Anterior cingulate cortex (tissue), 58 donors: ENCODE measurements at regions not wholly inside any gene's neighbourhood (a gene's known extent, or its start where the extent isn't known, plus 50 kb on each side); places are given as distances from the start of the nearest gene placed in this dataset.

ENCODE experiments used
- DNase-seq, 58 donors: peaks; one replicate each; lab custom pipeline; 2025; lab: John Stamatoyannopoulos, UW

DNA sequence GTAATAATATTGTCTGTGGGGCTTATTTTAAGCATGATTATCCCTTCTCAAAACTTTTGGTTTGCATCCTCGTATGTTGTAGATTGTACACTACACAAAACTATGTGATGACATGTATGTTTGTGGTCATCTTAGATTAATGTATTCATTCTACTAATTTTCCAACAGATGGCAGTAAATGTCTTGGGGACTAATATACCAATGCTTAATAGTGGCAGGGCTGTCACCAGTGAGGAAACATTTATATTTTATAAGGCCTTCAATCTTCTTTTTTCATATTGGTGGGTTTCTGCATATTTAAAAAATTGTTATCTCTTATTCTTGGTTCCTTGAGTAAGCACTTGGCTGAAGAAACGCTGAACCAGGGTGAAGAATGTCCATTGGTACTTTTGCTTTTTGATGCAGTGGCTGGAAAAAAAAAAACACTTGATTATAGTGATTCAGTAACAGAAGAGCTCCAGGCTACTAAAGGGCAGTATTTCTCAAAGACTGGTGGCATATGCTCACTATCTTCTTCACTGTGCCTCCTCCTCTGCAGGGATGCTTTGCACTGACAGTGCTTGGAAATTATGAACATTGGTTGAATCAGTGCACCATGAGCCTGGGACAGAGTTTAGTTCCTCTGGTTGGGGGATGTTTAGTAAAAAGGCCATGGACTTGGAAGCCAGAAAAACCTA, 530.3 kb downstream of the RASEF start:
- DNase-seq: no peak

GRCh38 chr9:82535432-82535998, 527.4 kb downstream of the RASEF start:
- no peak for DNase-seq

DNA sequence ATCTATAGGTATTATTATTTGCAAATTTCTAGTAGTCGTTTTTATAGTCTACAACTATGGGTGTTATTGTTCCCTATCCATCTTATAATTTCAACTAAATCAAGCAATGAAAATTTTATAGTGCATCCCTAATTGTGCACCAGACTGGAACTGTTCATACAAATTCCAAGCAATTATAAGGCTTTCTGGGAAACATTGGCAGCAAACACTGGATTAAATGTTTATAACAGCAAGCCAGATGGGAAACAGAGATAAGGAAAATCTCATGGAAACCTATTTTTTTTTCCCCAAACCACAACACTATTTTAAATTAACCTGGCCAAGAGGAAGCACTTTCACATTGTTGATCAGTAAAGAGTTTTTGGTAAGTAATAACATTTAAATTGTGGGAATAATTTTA, 524.3 kb downstream of the RASEF start:
- no peak for DNase-seq

- DNase-seq: no peak
Measured at GRCh38 chr9:82539146-82539545, 523.8 kb downstream of the RASEF start.

- no peak for DNase-seq
Measured at GRCh38 chr9:82539856-82540579, 522.9 kb downstream of the RASEF start.

DNA sequence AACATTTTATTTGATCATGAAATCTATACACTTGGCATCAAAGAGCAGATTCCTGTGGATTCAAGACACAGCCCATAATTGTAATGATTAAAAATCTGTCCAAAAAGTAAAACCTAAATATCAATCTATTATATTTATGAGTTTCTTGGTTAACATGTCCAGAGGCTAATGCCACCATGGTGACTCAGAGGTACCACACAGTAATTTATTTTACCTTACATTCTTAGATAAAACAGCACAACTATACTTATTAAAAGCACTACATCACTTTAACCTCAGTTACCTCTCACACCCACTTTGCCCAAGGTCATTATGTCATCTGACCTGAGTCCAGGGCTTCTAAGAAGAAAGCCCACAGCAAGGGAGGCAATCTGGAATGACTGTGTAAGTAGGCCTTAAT, 519.2 kb downstream of the RASEF start:
- DNase-seq: no peak

DNA sequence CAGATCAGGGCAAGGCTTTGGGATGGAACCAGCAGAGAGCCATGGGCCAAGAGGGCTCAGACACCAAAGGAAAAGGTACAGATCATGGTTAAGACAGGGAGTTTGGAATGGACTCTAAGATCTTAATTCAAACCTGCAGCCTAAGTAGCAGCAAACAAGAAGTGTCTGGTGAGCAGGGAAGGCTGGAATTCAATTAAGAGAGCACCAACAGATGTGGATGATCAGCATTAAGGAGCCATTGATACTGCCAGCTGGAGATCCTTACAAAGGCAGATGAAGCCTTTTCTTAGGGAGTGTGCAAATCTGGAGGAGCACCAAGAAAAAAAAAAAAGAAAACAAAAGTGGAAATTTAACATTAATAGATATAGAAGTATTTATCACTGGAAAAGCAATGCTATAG, 516.8 kb downstream of the RASEF start:
- no peak for DNase-seq

GRCh38 chr9:82547995-82548394, 514.9 kb downstream of the RASEF start:
- DNase-seq: no peak

GRCh38 chr9:82549174-82549821, 513.6 kb downstream of the RASEF start:
- no peak for DNase-seq

DNA sequence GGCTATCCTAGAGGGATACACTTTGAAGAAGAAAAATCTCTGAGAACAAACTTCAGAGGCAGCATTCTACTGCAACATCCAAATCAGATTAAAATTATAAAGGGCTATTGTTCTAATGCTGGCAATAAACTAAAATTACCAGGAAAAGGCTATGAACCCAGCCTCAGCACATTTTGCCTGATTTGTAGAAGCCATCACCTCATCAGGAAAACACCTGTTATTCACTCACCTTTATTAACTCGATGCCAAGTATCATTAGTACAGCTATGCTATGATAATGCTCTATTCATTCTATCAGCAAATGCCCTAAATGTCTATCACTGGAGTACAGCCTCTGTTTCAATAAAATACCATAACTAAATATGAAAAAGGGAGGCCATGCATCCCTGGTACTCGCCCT, 510.2 kb downstream of the RASEF start:
- DNase-seq: no peak

- no peak for DNase-seq
Measured at GRCh38 chr9:82553654-82554366, 509.1 kb downstream of the RASEF start.

DNA sequence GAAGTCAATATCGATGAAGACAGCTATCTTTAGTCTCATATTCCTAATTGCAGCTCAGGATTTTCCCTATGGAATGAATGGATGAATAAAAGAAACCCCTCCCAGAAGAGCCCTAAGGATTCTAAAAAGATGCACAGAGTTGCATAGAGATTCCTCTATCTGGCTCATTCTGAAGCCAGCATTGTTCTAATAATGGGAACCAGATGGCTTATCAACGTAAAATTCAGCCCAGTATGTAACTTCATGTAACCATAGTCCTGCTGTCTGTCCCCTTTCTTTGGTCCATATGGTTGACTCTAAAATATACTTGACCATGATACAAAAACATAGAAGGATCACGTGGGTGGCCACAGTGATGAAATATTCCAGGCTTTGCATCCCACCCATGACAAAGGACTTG, 508.6 kb downstream of the RASEF start:
- no peak for DNase-seq

DNA sequence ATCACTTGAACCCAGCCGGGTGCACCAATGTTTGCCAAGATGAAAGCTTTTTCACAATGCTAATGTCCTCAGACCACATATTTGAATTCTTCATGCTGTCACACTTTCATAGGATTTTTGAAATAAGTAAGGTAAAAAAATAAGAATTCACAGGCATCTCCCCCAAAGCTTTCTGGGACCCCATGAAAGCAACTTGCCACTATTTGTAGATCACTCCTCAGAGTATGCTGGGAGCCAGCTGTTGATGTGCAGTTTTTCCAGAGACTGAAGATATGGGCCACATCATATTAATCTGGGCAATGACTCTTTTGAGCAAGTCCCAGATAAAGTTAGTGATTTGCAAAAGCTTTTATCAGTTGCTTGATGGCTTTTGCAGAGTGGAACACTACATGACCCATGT, 507.9 kb downstream of the RASEF start:
- DNase-seq: no peak

DNA sequence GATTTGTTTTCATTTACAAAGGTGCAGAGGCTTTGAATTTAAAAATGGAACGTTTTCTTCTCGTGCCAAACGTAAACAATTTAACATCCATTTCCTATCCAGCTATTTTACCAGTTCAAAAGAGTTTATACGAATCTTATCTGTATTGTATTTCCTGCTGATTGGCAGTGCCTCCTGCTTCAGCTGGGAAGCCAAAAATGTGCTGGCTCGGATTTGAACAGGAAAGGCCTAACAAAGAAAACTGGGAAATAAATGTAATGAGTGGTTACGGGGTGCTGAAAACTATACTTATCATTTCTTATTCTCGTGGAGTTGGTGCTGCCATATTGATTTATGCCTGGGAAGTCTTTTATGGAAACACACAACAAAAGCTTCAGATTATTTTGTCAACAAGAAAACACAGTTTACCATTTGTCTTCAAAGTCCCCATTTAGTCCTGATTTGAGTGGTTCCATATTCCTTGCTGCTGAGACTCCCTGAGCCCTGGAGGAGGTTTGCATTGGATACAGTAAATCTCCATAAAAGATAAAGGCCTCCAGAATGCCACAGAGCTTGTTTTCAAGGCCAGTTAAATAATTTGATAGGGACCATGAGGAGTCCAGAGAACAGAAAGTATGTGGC, 507.4 kb downstream of the RASEF start:
- no peak for DNase-seq

DNA sequence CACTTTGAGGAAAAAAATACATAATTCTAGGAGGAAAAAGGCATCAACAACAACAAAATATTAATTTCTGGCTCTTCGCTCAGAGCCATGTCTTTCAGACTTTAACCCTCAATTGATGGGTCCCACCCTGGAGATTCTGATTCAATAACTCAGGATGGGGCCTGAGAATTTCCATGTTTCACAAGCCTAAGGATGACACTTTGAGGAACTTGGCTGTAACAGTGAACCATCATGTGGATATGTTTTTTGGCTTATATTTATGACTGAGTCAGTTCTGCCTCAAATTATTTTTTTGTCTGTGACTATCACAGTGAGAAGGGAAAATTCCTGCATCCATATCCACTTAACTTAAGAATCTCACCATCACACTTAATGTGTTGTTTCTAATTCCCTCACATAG, 504.6 kb downstream of the RASEF start:
- no peak for DNase-seq

DNA sequence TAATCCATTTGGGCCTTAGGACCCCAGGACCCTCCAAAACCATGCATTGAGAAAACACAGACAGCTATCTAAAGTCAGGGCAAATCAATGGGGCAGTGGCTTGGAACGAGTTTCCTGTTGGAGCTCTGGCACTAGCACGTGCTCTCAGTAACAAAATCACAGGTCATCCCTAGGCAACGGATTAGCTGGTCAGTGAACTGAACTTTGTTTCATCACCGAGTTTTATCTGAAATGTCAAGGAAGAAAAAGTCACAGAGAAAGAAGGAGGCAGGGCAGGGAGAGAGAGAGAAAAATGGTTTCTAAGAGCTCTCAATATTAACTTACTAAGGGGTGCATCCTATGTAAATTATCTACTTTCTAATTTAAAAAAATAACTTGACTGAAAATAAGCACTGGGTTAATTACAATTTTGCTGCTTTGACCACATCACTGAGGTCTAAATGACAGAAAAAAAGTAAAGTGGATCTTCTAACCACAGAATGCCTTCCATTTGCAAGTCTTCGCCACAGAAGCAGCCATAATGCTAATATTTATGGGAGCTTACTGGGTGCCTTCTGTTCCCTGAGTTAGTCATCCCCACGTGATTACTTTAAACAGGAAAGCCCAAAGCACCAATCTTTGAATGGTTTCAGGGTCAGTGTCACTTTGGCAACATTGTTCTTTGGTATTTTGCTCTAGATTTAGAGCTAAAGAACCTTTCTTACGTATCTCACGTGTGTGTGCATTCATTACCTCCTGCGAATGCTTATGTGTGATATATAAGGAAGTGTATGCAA, 503.9 kb downstream of the RASEF start:
- no peak for DNase-seq

DNA sequence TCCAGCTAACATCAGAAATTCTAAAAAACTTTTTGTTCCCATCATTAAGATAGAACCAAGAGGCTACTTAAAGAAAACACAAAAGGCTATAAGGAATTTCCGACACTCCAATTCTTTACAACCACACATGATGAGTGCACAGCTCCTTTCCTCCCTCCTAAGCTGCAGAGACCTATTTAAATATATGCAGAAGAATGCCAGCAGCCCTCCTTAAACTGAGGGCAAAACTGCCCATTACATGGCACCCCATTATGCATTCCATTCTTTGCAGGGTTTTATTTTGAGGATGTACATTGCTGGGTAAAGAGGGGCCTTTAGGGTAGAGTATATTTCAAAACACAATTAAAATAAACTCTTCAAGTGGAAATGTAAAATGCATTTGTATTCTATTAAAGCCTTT, 502.9 kb downstream of the RASEF start:
- DNase-seq: no peak

- no peak for DNase-seq
Measured at GRCh38 chr9:82560457-82560904, 502.5 kb downstream of the RASEF start.

DNA sequence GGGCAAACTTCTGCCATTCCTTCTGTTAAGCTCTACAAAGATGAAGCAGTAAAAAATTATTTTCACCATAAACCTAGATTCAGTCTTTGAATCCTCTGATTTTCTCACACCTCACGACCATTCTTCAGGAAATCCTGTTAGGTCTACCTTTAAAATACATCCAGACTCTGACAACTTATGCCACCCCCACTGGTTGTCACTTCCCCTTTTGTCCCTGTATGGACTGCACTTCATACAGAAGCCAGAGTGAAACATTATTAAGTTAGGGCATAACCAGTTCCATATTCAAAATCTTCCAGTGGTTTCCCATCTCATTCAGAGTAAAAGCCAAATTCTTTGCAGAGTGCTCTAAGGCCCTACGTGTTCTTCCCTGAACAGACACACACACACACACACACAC, 499.8 kb downstream of the RASEF start:
- DNase-seq: no peak

- no peak for DNase-seq
Measured at GRCh38 chr9:82563841-82564240, 499.1 kb downstream of the RASEF start.
